ENCODE measurements at regions not wholly inside any gene's neighbourhood (a gene's known extent, or its start where the extent isn't known, plus 50 kb on each side); places are given as distances from the start of the nearest gene placed in this dataset.

- no peak for TF ChIP-seq EZH2phosphoT487 (IDR thresholded peaks at IDR 0.05; ENCODE audit: insufficient read depth, low read depth)
- TF ChIP-seq EZH2 (IDR thresholded peaks at IDR 0.05; ENCODE audit: insufficient read depth, poor library complexity, severe bottlenecking): no peak
Measured at GRCh38 chr4:126047114-126047513, 732.4 kb downstream of the FAT4 start.

Measured in GM23248 (cell line).